Esophagus squamous epithelium (tissue), 5 donors: ENCODE measurements at regions not wholly inside any gene's neighbourhood (a gene's known extent, or its start where the extent isn't known, plus 50 kb on each side); places are given as distances from the start of the nearest gene placed in this dataset.

ENCODE experiments used
- DNase-seq: peaks from one replicate; lab custom pipeline; 2025; lab: John Stamatoyannopoulos, UW
- H3K27ac ChIP-seq, 4 donors: fragments of 200-600 bp; sonication (generic); one replicate each; pipeline ENCODE4 v1.5.1; 2016 to 2019; ENCODE audit warnings: mild to moderate bottlenecking in 1 of 4
- H3K27me3 ChIP-seq, 4 donors: fragments of 200-600 bp; sonication (generic); 1 replicate in 3 of 4; 2 replicates in 1 of 4; pipeline versions ENCODE4 v1.5.1 to v1.6.0; 2017 to 2021; ENCODE audit warnings: antibody characterized with exemption in 1 of 4
- H3K36me3 ChIP-seq, 3 donors: fragments of 200-600 bp; sonication (generic); one replicate each; pipeline ENCODE4 v1.5.1; 2016 to 2019
- H3K4me1 ChIP-seq, 3 donors: fragments of 200-600 bp; sonication (generic); one replicate each; pipeline ENCODE4 v1.5.1; 2017 to 2019
- H3K4me3 ChIP-seq, 4 donors: fragments of 200-600 bp; sonication (generic); 1 replicate in 3 of 4; 2 replicates in 1 of 4; pipeline ENCODE4 v1.5.1; 2016 to 2019; ENCODE audit warnings: mild to moderate bottlenecking in 2 of 4, moderate library complexity in 1 of 4
- H3K9me3 ChIP-seq, 3 donors: fragments of 200-600 bp; sonication (generic); one replicate each; pipeline ENCODE4 v1.5.1; 2016 to 2019
- POLR2A ChIP-seq, 4 donors: fragments of 450-650 bp; IDR thresholded peaks; one replicate each; pipeline ENCODE4 v1.6.1; 2017; ENCODE audit warnings: antibody characterized with exemption in 4 of 4, mild to moderate bottlenecking in 4 of 4, moderate library complexity in 3 of 4
- WGBS, 2 donors: methylation state at CpG; one replicate each; pipeline ENCODE4 v1.1.5; 2018; 5-methylcytosine and 5-hydroxymethylcytosine counted together
- intact Hi-C: fragments of 100-400 bp; cut with DNase I; formaldehyde crosslinking; loops from one replicate; pipeline ENCODE4 v1.15.0; 2022
- TF ChIP-seq, protein P1 (sequence below), 6 experiments: fragments of 450-650 bp in 4 of 6; fragments of 200-600 bp in 2 of 6; sonication (generic) in 2 of 6; IDR thresholded peaks; one replicate each; pipeline ENCODE4 v1.5.1; 2016 to 2019; ENCODE audit warnings: antibody characterized with exemption in 6 of 6, mild to moderate bottlenecking in 4 of 6, moderate library complexity in 4 of 6
- donor health status: DM: yes; HTN: yes; CAD: no.

GRCh38 chr20:52586660-52587059 is 385.5 kb upstream of the TSHZ2 start:
- no peak overlapping the region for H3K27ac ChIP-seq
- H3K4me1 ChIP-seq = no peaks in the 10 kb centered on the region
- peaks cover 0 to under 1% (median 0%) of the 10 kb centered on the region in 4 donors for H3K27me3 ChIP-seq
- H3K9me3 ChIP-seq = no peaks in the 10 kb centered on the region
- intact Hi-C loops = no loop called here
- H3K36me3 ChIP-seq = no peaks in the 10 kb centered on the region
- H3K4me3 ChIP-seq = no peak overlapping the region
- DNase-seq = no peak
- TF ChIP-seq, protein P1, sequence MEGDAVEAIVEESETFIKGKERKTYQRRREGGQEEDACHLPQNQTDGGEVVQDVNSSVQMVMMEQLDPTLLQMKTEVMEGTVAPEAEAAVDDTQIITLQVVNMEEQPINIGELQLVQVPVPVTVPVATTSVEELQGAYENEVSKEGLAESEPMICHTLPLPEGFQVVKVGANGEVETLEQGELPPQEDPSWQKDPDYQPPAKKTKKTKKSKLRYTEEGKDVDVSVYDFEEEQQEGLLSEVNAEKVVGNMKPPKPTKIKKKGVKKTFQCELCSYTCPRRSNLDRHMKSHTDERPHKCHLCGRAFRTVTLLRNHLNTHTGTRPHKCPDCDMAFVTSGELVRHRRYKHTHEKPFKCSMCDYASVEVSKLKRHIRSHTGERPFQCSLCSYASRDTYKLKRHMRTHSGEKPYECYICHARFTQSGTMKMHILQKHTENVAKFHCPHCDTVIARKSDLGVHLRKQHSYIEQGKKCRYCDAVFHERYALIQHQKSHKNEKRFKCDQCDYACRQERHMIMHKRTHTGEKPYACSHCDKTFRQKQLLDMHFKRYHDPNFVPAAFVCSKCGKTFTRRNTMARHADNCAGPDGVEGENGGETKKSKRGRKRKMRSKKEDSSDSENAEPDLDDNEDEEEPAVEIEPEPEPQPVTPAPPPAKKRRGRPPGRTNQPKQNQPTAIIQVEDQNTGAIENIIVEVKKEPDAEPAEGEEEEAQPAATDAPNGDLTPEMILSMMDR (IDR thresholded peaks at IDR 0.05) = no peak
- TF ChIP-seq POLR2A (IDR thresholded peaks at IDR 0.05) = no peak

DNA sequence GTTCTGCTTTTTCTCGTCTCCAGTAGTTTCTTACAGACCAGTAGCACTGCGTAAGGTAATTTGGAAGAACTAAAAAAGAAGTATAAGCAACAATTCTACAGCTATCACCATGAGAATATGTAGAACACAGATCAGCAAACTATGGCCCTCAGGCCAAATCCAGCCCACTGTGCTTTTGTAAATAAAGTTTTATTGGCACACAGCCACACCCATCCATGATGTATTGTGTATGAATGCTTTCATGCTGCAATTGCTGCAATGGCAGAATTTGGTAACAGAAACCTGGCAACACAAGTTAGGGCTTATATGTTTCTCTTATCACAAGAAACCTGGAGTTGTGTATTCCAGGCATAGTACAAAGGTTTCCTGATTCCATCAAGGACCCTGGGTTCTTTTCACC is 386.8 kb upstream of the TSHZ2 start:
- DNase-seq = no peak
- Histone ChIP-seq H3K4me1 (no peaks in the 10 kb centered on the region), H3K27ac (no peak overlapping the region), H3K36me3 (no peaks in the 10 kb centered on the region), H3K9me3 (no peaks in the 10 kb centered on the region), H3K27me3 (peaks cover 0 to 10% (median 0%) of the 10 kb centered on the region in 4 donors), H3K4me3 (no peak overlapping the region)
- WGBS, 2 donors = 85 to 97% methylated on average over 2 of the region's 2 CpGs
- intact Hi-C loops = no loop called here
- TF ChIP-seq, protein P1 (IDR thresholded peaks at IDR 0.05) = no peak
- TF ChIP-seq POLR2A (IDR thresholded peaks at IDR 0.05) = no peak

DNA sequence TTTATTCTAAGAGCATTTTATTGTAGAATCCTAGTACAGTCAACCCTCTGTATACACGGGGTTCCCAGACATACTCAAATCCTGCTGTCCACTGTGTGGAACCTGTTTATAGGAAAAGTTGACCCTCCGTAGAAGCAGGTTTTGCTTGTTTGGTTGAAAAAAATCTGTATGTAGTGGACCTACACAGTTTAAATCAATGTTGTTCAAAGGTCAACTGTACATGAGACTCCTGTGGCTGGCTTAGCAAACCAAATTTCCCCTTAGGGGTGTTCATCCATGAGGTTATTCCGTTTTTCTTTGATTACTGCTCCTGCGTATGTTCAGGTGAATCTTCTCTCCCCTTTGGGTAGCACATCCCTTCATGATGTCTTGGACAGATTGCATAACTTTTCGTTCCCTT is 387.0 kb upstream of the ZFP64 start:
- H3K27me3 ChIP-seq = peaks cover 0 to 10% (median 0%) of the 10 kb centered on the region in 4 donors
- no peak for DNase-seq
- H3K4me1 ChIP-seq = no peaks in the 10 kb centered on the region
- intact Hi-C loops = no loop called here
- H3K27ac ChIP-seq = no peak overlapping the region
- WGBS, 2 donors = 72 to 77% methylated on average over 5 of the region's 5 CpGs
- no peaks in the 10 kb centered on the region for H3K9me3 ChIP-seq
- no peaks in the 10 kb centered on the region for H3K36me3 ChIP-seq
- no peak for TF ChIP-seq POLR2A (IDR thresholded peaks at IDR 0.05)
- TF ChIP-seq, protein P1 (IDR thresholded peaks at IDR 0.05) = no peak
- H3K4me3 ChIP-seq = no peak overlapping the region

DNA sequence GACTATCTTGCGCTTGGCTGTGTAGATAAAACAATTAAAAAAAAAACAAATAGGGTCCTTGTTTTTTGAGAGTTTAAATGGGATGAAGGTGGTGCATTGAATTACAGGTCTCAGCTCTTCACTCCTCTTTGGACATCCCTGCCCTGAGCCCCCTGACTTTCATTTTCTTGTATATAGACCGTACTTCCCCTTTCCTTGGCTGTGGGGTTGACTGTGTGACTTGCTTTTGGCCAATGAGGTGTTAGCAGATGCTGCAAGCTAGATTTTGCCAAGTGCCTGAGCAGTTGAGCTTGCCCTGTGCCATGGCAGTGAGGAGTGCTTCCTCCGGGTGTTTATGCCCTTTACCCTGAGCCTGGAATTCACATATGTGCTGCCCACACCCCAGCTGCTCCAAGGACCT is 386.1 kb upstream of the ZFP64 start:
- intact Hi-C loops = no loop called here

GRCh38 chr20:52572687-52573086 is 381.1 kb upstream of the ZFP64 start:
- Histone ChIP-seq H3K27me3 (no peaks in the 10 kb centered on the region), H3K4me1 (no peaks in the 10 kb centered on the region), H3K4me3 (no peak overlapping the region), H3K36me3 (no peaks in the 10 kb centered on the region), H3K27ac (no peak overlapping the region), H3K9me3 (no peaks in the 10 kb centered on the region)
- DNase-seq = no peak
- 52 to 64% methylated on average over 1 of the region's 1 CpG for WGBS, 2 donors
- TF ChIP-seq, protein P1 (IDR thresholded peaks at IDR 0.05) = no peak
- TF ChIP-seq POLR2A (IDR thresholded peaks at IDR 0.05) = no peak
- intact Hi-C loops = no loop called here

More for the DNA sequence above, 386.1 kb upstream of the ZFP64 start:
- DNase-seq = no peak
- Histone ChIP-seq H3K36me3 (no peaks in the 10 kb centered on the region), H3K27me3 (peaks cover 0 to 10% (median 0%) of the 10 kb centered on the region in 4 donors), H3K4me1 (no peaks in the 10 kb centered on the region), H3K27ac (no peak overlapping the region), H3K9me3 (no peaks in the 10 kb centered on the region), H3K4me3 (no peak overlapping the region)
- no peak for TF ChIP-seq POLR2A (IDR thresholded peaks at IDR 0.05)
- TF ChIP-seq, protein P1 (IDR thresholded peaks at IDR 0.05) = no peak
- WGBS, 2 donors = 87% methylated on average over 2 to 3 of the region's 3 CpGs
